Mammary epithelial cell (primary cell): ENCODE measurements at regions not wholly inside any gene's neighbourhood (a gene's known extent, or its start where the extent isn't known, plus 50 kb on each side); places are given as distances from the start of the nearest gene placed in this dataset.

Experiments used
- EZH2 ChIP-seq: IDR thresholded peaks from 2 replicates; pipeline ENCODE4 v1.6.1; 2012; ENCODE audit warnings: low read length, inconsistent platforms, borderline replicate concordance
- TF ChIP-seq, protein P1 (sequence below), 2 donors: IDR thresholded peaks in 1 of 2; conservative IDR thresholded peaks in 1 of 2; 2 replicates each; pipeline ENCODE4 v1.5.1; 2011 to 2012; ENCODE audit warnings: inconsistent platforms in 2 of 2, low read length in 2 of 2, mild to moderate bottlenecking in 2 of 2, control low read depth in 1 of 2, low read depth in 1 of 2; ENCODE audit not compliant: insufficient read depth in 1 of 2; ENCODE audit errors: extremely low read depth in 1 of 2

DNA sequence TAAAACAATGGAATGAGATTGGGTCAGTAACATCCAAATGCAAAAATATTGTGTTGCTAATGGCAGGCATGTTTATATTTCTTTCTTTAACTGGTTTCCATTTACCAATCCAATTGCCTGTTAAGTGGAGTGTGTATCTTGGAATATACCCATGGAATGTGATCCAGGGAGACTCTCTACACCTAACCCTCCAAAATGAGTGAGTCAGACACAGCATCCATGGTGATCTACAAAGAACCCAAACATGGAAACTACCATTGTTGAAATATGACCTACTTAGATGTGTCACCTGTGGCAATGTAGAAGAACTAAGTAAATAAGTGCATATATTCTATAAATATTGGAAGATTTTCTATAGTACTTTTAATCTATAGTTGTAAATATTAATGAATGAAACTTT lies 110.3 kb downstream of the AREG start:
- TF ChIP-seq, protein P1, sequence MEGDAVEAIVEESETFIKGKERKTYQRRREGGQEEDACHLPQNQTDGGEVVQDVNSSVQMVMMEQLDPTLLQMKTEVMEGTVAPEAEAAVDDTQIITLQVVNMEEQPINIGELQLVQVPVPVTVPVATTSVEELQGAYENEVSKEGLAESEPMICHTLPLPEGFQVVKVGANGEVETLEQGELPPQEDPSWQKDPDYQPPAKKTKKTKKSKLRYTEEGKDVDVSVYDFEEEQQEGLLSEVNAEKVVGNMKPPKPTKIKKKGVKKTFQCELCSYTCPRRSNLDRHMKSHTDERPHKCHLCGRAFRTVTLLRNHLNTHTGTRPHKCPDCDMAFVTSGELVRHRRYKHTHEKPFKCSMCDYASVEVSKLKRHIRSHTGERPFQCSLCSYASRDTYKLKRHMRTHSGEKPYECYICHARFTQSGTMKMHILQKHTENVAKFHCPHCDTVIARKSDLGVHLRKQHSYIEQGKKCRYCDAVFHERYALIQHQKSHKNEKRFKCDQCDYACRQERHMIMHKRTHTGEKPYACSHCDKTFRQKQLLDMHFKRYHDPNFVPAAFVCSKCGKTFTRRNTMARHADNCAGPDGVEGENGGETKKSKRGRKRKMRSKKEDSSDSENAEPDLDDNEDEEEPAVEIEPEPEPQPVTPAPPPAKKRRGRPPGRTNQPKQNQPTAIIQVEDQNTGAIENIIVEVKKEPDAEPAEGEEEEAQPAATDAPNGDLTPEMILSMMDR (conservative IDR thresholded peaks at IDR 0.05 in 1 of 2, IDR thresholded peaks at IDR 0.05 in 1 of 2; ENCODE audit: extremely low read depth in 1 of 2, insufficient read depth in 1 of 2, low read depth in 1 of 2, low read length in 2 of 2) = no peak
- TF ChIP-seq EZH2 = no peak
